ENCODE measurements at regions not wholly inside any gene's neighbourhood (a gene's known extent, or its start where the extent isn't known, plus 50 kb on each side); places are given as distances from the start of the nearest gene placed in this dataset.

DNA sequence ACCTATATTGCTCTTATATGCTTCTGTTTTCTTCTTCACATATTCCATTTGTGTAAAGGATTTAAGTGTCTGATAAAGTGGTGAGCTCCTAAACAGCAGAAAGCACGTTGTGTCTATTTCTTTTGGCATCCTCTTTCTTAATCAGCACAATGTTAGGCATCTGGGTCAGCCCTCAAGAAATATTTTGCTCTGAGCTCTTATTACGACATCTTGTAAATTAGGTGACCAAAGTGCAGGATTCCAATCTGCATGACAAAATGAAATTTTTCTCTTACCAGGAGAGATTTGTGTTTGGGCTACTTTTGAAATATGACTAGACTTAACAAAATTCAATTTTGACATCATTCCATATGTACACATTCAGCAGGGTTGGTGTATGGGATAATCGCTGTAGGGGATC is 210.0 kb upstream of the IGFBP7 start:
- no peak overlapping the region for H3K4me3 ChIP-seq (ENCODE audit: low read depth, low read length)
- TF ChIP-seq, protein P1, sequence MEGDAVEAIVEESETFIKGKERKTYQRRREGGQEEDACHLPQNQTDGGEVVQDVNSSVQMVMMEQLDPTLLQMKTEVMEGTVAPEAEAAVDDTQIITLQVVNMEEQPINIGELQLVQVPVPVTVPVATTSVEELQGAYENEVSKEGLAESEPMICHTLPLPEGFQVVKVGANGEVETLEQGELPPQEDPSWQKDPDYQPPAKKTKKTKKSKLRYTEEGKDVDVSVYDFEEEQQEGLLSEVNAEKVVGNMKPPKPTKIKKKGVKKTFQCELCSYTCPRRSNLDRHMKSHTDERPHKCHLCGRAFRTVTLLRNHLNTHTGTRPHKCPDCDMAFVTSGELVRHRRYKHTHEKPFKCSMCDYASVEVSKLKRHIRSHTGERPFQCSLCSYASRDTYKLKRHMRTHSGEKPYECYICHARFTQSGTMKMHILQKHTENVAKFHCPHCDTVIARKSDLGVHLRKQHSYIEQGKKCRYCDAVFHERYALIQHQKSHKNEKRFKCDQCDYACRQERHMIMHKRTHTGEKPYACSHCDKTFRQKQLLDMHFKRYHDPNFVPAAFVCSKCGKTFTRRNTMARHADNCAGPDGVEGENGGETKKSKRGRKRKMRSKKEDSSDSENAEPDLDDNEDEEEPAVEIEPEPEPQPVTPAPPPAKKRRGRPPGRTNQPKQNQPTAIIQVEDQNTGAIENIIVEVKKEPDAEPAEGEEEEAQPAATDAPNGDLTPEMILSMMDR (IDR thresholded peaks at IDR 0.05; ENCODE audit: control insufficient read depth, extremely low read depth, insufficient read depth): no peak
- DNase-seq (ENCODE audit: low read depth): no peak

- TF ChIP-seq, protein P1 (IDR thresholded peaks at IDR 0.05; ENCODE audit: control insufficient read depth, extremely low read depth, insufficient read depth): no peak
- DNase-seq (ENCODE audit: low read depth): no peak
- H3K4me3 ChIP-seq (ENCODE audit: low read depth, low read length): no peak overlapping the region
Observed at GRCh38 chr4:57318703-57319102, 208.5 kb upstream of the IGFBP7 start.

- TF ChIP-seq, protein P1 (IDR thresholded peaks at IDR 0.05; ENCODE audit: control insufficient read depth, extremely low read depth, insufficient read depth): no peak
- no peak for DNase-seq (ENCODE audit: low read depth)
- H3K4me3 ChIP-seq (ENCODE audit: low read depth, low read length): no peak overlapping the region
Observed at GRCh38 chr4:57314636-57315035, 204.5 kb upstream of the IGFBP7 start.

DNA sequence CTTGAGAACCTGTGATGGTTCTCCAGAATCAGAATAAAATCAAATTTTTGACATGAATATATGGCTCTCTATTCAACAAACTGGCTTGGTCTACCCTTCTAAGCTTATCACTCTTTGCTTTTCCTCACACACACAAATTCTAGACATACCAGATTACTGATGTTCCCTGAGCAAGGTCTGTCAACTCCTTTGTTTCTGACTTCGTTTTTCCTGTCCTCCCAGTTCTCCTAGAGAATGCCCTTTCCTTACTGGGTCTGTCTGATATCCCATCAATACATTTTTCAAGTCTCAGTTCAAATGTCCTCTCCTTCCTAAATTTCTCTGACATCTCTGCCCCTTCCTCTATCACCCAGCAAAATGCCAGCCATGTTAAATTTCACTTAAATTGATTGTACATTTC is 202.1 kb upstream of the IGFBP7 start:
- TF ChIP-seq, protein P1 (IDR thresholded peaks at IDR 0.05; ENCODE audit: control insufficient read depth, extremely low read depth, insufficient read depth): no peak
- no peak overlapping the region for H3K4me3 ChIP-seq (ENCODE audit: low read depth, low read length)
- DNase-seq (ENCODE audit: low read depth): no peak

GRCh38 chr4:57309658-57310057 is 199.5 kb upstream of the IGFBP7 start:
- H3K4me3 ChIP-seq (ENCODE audit: low read depth, low read length): no peak overlapping the region
- TF ChIP-seq, protein P1 (IDR thresholded peaks at IDR 0.05; ENCODE audit: control insufficient read depth, extremely low read depth, insufficient read depth): no peak
- DNase-seq (ENCODE audit: low read depth): no peak

DNA sequence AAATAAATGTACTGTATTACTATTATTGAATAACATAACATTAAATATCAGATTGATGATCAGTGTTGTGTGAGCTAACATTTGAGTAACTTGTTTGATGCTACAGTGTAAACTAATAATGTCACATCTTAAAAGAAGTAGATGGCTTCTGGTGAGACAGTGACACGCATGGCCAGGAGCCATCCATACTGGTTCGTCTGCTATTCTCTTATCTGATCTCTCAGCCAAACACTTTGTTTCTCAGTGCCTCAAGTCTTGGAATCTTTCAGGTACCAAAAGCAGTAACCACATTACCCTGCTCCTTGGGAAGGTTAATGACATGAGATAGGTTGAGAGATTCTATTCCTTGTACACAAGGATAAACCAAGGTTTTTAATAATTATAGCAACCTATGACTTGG is 198.1 kb upstream of the IGFBP7 start:
- DNase-seq (ENCODE audit: low read depth): peak; percentile 46
- TF ChIP-seq, protein P1 (IDR thresholded peaks at IDR 0.05; ENCODE audit: control insufficient read depth, extremely low read depth, insufficient read depth): no peak
- H3K4me3 ChIP-seq (ENCODE audit: low read depth, low read length): no peak overlapping the region

DNA sequence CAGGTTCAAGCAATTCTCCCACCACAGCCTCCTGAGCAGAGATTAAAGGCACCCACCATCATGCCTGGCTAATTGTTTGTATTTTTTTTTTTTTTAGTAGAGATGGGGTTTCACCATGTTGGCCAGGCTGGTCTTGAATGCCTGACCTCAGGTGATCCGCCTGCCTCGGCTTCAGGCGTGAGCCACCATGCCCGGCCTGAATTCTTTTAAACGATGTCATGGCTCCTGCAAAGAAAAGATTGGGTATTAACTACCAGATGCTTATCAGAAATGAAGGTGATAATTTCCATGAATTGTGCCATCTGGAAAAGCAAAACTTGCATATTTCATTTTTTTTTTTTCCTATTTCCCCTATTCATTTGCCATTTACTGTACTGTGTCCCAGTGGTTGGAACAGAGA is 195.7 kb upstream of the IGFBP7 start:
- DNase-seq (ENCODE audit: low read depth): no peak
- no peak overlapping the region for H3K4me3 ChIP-seq (ENCODE audit: low read depth, low read length)
- TF ChIP-seq, protein P1 (IDR thresholded peaks at IDR 0.05; ENCODE audit: control insufficient read depth, extremely low read depth, insufficient read depth): no peak

Measured in LNCaP clone FGC (cell line).